ENCODE measurements at regions not wholly inside any gene's neighbourhood (a gene's known extent, or its start where the extent isn't known, plus 50 kb on each side); places are given as distances from the start of the nearest gene placed in this dataset.

GRCh38 chr12:42981379-42981778, 391.8 kb upstream of the PRICKLE1 start:
- dilution Hi-C loops (cut with MboI; ENCODE audit: extremely low pct_ligation_motif_present, low sequenced_read_pairs), result no loop called here
- H4K20me1 ChIP-seq (ENCODE audit: control insufficient read depth, extremely low read depth, insufficient read depth, low read length), result no peaks in the 10 kb centered on the region
- no peak overlapping the region for H2AFZ ChIP-seq (ENCODE audit: control insufficient read depth, low read length)
- no peak overlapping the region for H3K27ac ChIP-seq (ENCODE audit: control insufficient read depth, insufficient read depth, low read length)
- DNase-seq (ENCODE audit: low read depth, low spot score), result no peak
- H3K4me3 ChIP-seq (ENCODE audit: control insufficient read depth in 2 of 3, extremely low read depth in 1 of 3, insufficient read depth in 2 of 3, low read depth in 1 of 3, low read length in 3 of 3), result no peak overlapping the region
- H3K4me1 ChIP-seq (ENCODE audit: control insufficient read depth, extremely low read depth, insufficient read depth, low read length), result no peaks in the 10 kb centered on the region
- no peak overlapping the region for H3K4me2 ChIP-seq (ENCODE audit: control insufficient read depth, extremely low read depth, insufficient read depth, low read depth, low read length)
- no peak for FAIRE-seq
- H3K79me2 ChIP-seq (ENCODE audit: control insufficient read depth, insufficient read depth, low read length), result no peaks in the 10 kb centered on the region
- no peak overlapping the region for H3K9ac ChIP-seq (ENCODE audit: control insufficient read depth, extremely low read depth, insufficient read depth, low read length)
- no peaks in the 10 kb centered on the region for H3K9me3 ChIP-seq (ENCODE audit: control insufficient read depth, low read depth, low read length)
- no peaks in the 10 kb centered on the region for H3K9me1 ChIP-seq (ENCODE audit: control insufficient read depth, extremely low read depth, insufficient read depth, low read length)
- H3K36me3 ChIP-seq (ENCODE audit: control insufficient read depth in 2 of 2, extremely low read depth in 1 of 2, insufficient read depth in 2 of 2, low read length in 2 of 2), result no peaks in the 10 kb centered on the region
- TF ChIP-seq CTCF (optimal IDR thresholded peaks at IDR 0.05 in 1 of 3, IDR thresholded peaks at IDR 0.05 in 1 of 3, conservative IDR thresholded peaks at IDR 0.05 in 1 of 3; ENCODE audit: extremely low read depth in 1 of 3, insufficient read depth in 2 of 3, low read length in 3 of 3), result no peak
- TF ChIP-seq EZH2 (IDR thresholded peaks at IDR 0.05; ENCODE audit: low read length), result no peak
- no peaks in the 10 kb centered on the region for H3K27me3 ChIP-seq (ENCODE audit: control insufficient read depth, extremely low read depth, insufficient read depth, low read length)

- no peak for DNase-seq (ENCODE audit: low read depth, low spot score)
- Histone ChIP-seq H3K36me3 (ENCODE audit: control insufficient read depth in 2 of 2, extremely low read depth in 1 of 2, insufficient read depth in 2 of 2, low read length in 2 of 2) (no peaks in the 10 kb centered on the region), H3K4me1 (ENCODE audit: control insufficient read depth, extremely low read depth, insufficient read depth, low read length) (no peaks in the 10 kb centered on the region), H3K4me2 (ENCODE audit: control insufficient read depth, extremely low read depth, insufficient read depth, low read depth, low read length) (no peak overlapping the region), H3K79me2 (ENCODE audit: control insufficient read depth, insufficient read depth, low read length) (no peaks in the 10 kb centered on the region), H3K4me3 (ENCODE audit: control insufficient read depth in 2 of 3, extremely low read depth in 1 of 3, insufficient read depth in 2 of 3, low read depth in 1 of 3, low read length in 3 of 3) (no peak overlapping the region), H3K9me1 (ENCODE audit: control insufficient read depth, extremely low read depth, insufficient read depth, low read length) (no peaks in the 10 kb centered on the region), H3K9me3 (ENCODE audit: control insufficient read depth, low read depth, low read length) (no peaks in the 10 kb centered on the region), H2AFZ (ENCODE audit: control insufficient read depth, low read length) (no peak overlapping the region), H3K27ac (ENCODE audit: control insufficient read depth, insufficient read depth, low read length) (no peak overlapping the region), H3K9ac (ENCODE audit: control insufficient read depth, extremely low read depth, insufficient read depth, low read length) (no peak overlapping the region), H3K27me3 (ENCODE audit: control insufficient read depth, extremely low read depth, insufficient read depth, low read length) (no peaks in the 10 kb centered on the region), H4K20me1 (ENCODE audit: control insufficient read depth, extremely low read depth, insufficient read depth, low read length) (no peaks in the 10 kb centered on the region)
- dilution Hi-C loops (cut with MboI; ENCODE audit: extremely low pct_ligation_motif_present, low sequenced_read_pairs), result no loop called here
- no peak for FAIRE-seq
- TF ChIP-seq EZH2 (IDR thresholded peaks at IDR 0.05; ENCODE audit: low read length) (no peak), CTCF (optimal IDR thresholded peaks at IDR 0.05 in 1 of 3, IDR thresholded peaks at IDR 0.05 in 1 of 3, conservative IDR thresholded peaks at IDR 0.05 in 1 of 3; ENCODE audit: extremely low read depth in 1 of 3, insufficient read depth in 2 of 3, low read length in 3 of 3) (no peak)
Observed at GRCh38 chr12:42980441-42980840, 390.9 kb upstream of the PRICKLE1 start.

Measured in keratinocyte (primary cell).